IMR-90 (cell line): ENCODE measurements at regions not wholly inside any gene's neighbourhood (a gene's known extent, or its start where the extent isn't known, plus 50 kb on each side); places are given as distances from the start of the nearest gene placed in this dataset.

ENCODE experiments used
- ATAC-seq: fragments of 200-7000 bp; cut with Tn5 transposase; 2 replicates; pipeline ENCODE4 v1.9.1; 2020; ENCODE audit warnings: low read depth, mild to moderate bottlenecking, moderate library complexity
- BruUV-seq: library from RNA; stranded (reverse); fragments of 400-500 nt; replicated peaks from 2 replicates; lab custom pipeline; 2021; lab: Mats Ljungman, UMichigan
- CTCF ChIA-PET: fragments of 300-600 bp; formaldehyde crosslinking; extraction: SDS; loops from one replicate; lab custom pipeline; 2021; ENCODE audit warnings: antibody characterized with exemption; lab: Yijun Ruan, JAX
- POLR2A ChIA-PET: fragments of 300-600 bp; sonication (Branson Sonifier 250); formaldehyde crosslinking; loops from one replicate; lab custom pipeline; 2022; ENCODE audit warnings: antibody characterized with exemption; ENCODE audit not compliant: unreplicated experiment; lab: Charles Lee
- DNase-seq: peaks from one replicate; pipeline ENCODE4 v3.0.0; 2013
- H2AFZ ChIP-seq: replicated peaks from 2 replicates; pipeline ENCODE3; 2013; ENCODE audit warnings: low read length, mild to moderate bottlenecking; ENCODE audit not compliant: poor library complexity
- H2AK5ac ChIP-seq: 2 replicates; pipeline ENCODE4 v1.6.1; 2013; ENCODE audit warnings: low read depth, low read length, inconsistent platforms
- H2AK9ac ChIP-seq: replicated peaks from 2 replicates; pipeline ENCODE3; 2013; ENCODE audit warnings: mild to moderate bottlenecking, low read depth, low read length, moderate library complexity; ENCODE audit not compliant: poor library complexity
- H2BK120ac ChIP-seq: 2 replicates; pipeline ENCODE4 v1.6.1; 2013; ENCODE audit warnings: low read depth, low read length, inconsistent platforms
- H2BK15ac ChIP-seq: 3 replicates; pipeline ENCODE4 v1.6.1; 2013; ENCODE audit warnings: low read depth, low read length, inconsistent platforms
- H2BK20ac ChIP-seq: 2 replicates; pipeline ENCODE4 v1.6.1; 2013; ENCODE audit warnings: low read depth, mild to moderate bottlenecking, inconsistent platforms, low read length, moderate library complexity
- H2BK5ac ChIP-seq: 2 replicates; pipeline ENCODE4 v1.6.1; 2013; ENCODE audit warnings: mild to moderate bottlenecking, low read depth, low read length, inconsistent platforms; ENCODE audit not compliant: poor library complexity, severe bottlenecking
- H3K14ac ChIP-seq: replicated peaks from 2 replicates; pipeline ENCODE4 v1.6.1; 2013; ENCODE audit warnings: low read depth, low read length, inconsistent platforms
- H3K18ac ChIP-seq: 2 replicates; pipeline ENCODE4 v1.6.1; 2013; ENCODE audit warnings: low read depth, low read length, control low read depth
- H3K23ac ChIP-seq: 2 replicates; pipeline ENCODE4 v1.6.1; 2013; ENCODE audit warnings: low read depth, low read length, inconsistent platforms
- H3K27ac ChIP-seq: 2 replicates; pipeline ENCODE4 v1.5.1; 2013; ENCODE audit warnings: mild to moderate bottlenecking, control low read depth, low read length; ENCODE audit not compliant: insufficient read depth
- H3K27me3 ChIP-seq: 2 replicates; pipeline ENCODE4 v1.6.1; 2013; ENCODE audit warnings: low read length; ENCODE audit not compliant: control insufficient read depth, insufficient read depth
- H3K36me3 ChIP-seq: 2 replicates; pipeline ENCODE4 v1.6.1; 2013; ENCODE audit warnings: low read length, mixed read lengths; ENCODE audit not compliant: control insufficient read depth, insufficient read depth
- H3K4ac ChIP-seq: 2 replicates; pipeline ENCODE4 v1.6.1; 2013; ENCODE audit warnings: low read depth, low read length, inconsistent platforms
- H3K4me1 ChIP-seq: 2 replicates; pipeline ENCODE4 v1.6.1; 2013; ENCODE audit warnings: low read length, mixed read lengths; ENCODE audit not compliant: control insufficient read depth, insufficient read depth
- H3K4me2 ChIP-seq: 2 replicates; pipeline ENCODE4 v1.6.1; 2013; ENCODE audit warnings: low read depth, mild to moderate bottlenecking, control low read depth, low read length, moderate library complexity
- H3K4me3 ChIP-seq: 2 replicates; pipeline ENCODE4 v1.5.1; 2013; ENCODE audit warnings: low read depth, mild to moderate bottlenecking, control low read depth, low read length, moderate library complexity; ENCODE audit not compliant: insufficient read depth
- H3K56ac ChIP-seq: 2 replicates; pipeline ENCODE4 v1.6.1; 2013; ENCODE audit warnings: low read length, inconsistent platforms; ENCODE audit not compliant: insufficient read depth; ENCODE audit errors: extremely low read depth
- H3K79me1 ChIP-seq, 2 experiments: 2 replicates each; pipeline ENCODE4 v1.6.1; 2013; ENCODE audit warnings: low read length in 2 of 2, inconsistent platforms in 1 of 2, low read depth in 1 of 2
- H3K9ac ChIP-seq: 2 replicates; pipeline ENCODE4 v1.6.1; 2013; ENCODE audit warnings: low read depth, low read length, control low read depth
- H3K9me1 ChIP-seq: 2 replicates; pipeline ENCODE4 v1.6.1; 2013; ENCODE audit warnings: low read length, inconsistent platforms; ENCODE audit not compliant: insufficient read depth
- H3K9me3 ChIP-seq: 2 replicates; pipeline ENCODE4 v1.6.1; 2013; ENCODE audit warnings: low read length; ENCODE audit not compliant: control insufficient read depth, insufficient read depth
- H4K20me1 ChIP-seq: 2 replicates; pipeline ENCODE4 v1.6.1; 2013; ENCODE audit warnings: low read length, inconsistent platforms; ENCODE audit not compliant: insufficient read depth
- H4K5ac ChIP-seq: 2 replicates; pipeline ENCODE4 v1.6.1; 2013; ENCODE audit warnings: mild to moderate bottlenecking, low read depth, low read length, control low read depth
- H4K8ac ChIP-seq, 2 experiments: 2 replicates each; pipeline ENCODE4 v1.6.1; 2013; ENCODE audit warnings: low read depth in 2 of 2, low read length in 2 of 2, control low read depth in 1 of 2, inconsistent platforms in 1 of 2
- H4K91ac ChIP-seq: 2 replicates; pipeline ENCODE4 v1.6.1; 2013; ENCODE audit warnings: low read depth, low read length, inconsistent platforms; ENCODE audit not compliant: insufficient read depth
- BHLHE40 ChIP-seq: fragments of 150-350 bp; IDR thresholded peaks from 2 replicates; pipeline ENCODE4 v1.6.1; 2016; ENCODE audit warnings: mild to moderate bottlenecking, low read depth, low read length
- CEBPB ChIP-seq: IDR thresholded peaks from 2 replicates; pipeline ENCODE4 v1.6.1; 2012; ENCODE audit warnings: low read depth, low read length, improper control_type of control experiment
- CHD1 ChIP-seq: IDR thresholded peaks from 2 replicates; pipeline ENCODE4 v1.6.1; 2012; ENCODE audit warnings: low read depth, low read length, improper control_type of control experiment
- FOS ChIP-seq: fragments of 150-350 bp; IDR thresholded peaks from 2 replicates; pipeline ENCODE4 v1.6.1; 2016; ENCODE audit warnings: low read depth, low read length
- MAFK ChIP-seq: IDR thresholded peaks from 2 replicates; pipeline ENCODE4 v1.6.1; 2012; ENCODE audit warnings: low read depth, low read length, improper control_type of control experiment
- MAZ ChIP-seq: IDR thresholded peaks from 2 replicates; pipeline ENCODE4 v1.6.1; 2012; ENCODE audit warnings: low read depth, mild to moderate bottlenecking, low read length, improper control_type of control experiment, moderate library complexity, borderline replicate concordance
- MXI1 ChIP-seq: IDR thresholded peaks from 2 replicates; pipeline ENCODE4 v1.6.1; 2012; ENCODE audit warnings: low read depth, mild to moderate bottlenecking, low read length, moderate library complexity, borderline replicate concordance
- NFE2L2 ChIP-seq: fragments of 150-350 bp; IDR thresholded peaks from 2 replicates; pipeline ENCODE4 v1.6.1; 2016; ENCODE audit warnings: low read depth, mild to moderate bottlenecking, low read length
- POLR2A ChIP-seq: IDR thresholded peaks from 2 replicates; pipeline ENCODE4 v1.6.1; 2012; ENCODE audit warnings: mild to moderate bottlenecking, low read depth, low read length
- RAD21 ChIP-seq: IDR thresholded peaks from 2 replicates; pipeline ENCODE4 v1.6.1; 2012; ENCODE audit warnings: low read length, improper control_type of control experiment
- RCOR1 ChIP-seq: IDR thresholded peaks from 2 replicates; pipeline ENCODE4 v1.6.1; 2012; ENCODE audit warnings: mild to moderate bottlenecking, low read length, improper control_type of control experiment; ENCODE audit not compliant: insufficient replicate concordance
- RFX5 ChIP-seq: IDR thresholded peaks from 2 replicates; pipeline ENCODE4 v1.8.0; 2012; ENCODE audit warnings: low read depth, mild to moderate bottlenecking, low read length, moderate library complexity
- SMC3 ChIP-seq: fragments of 150-350 bp; IDR thresholded peaks from 2 replicates; pipeline ENCODE4 v1.6.1; 2016; ENCODE audit warnings: low read depth, mild to moderate bottlenecking, antibody characterized with exemption, low read length, moderate library complexity
- WGBS, 2 experiments: methylation state at CpG; one replicate each; pipeline versions ENCODE4 v1.1.5 to v1.1.7; 2013; ENCODE audit warnings: missing lambda C conversion rate in 2 of 2; ENCODE audit not compliant: insufficient read length in 1 of 2; ENCODE audit errors: extremely low coverage in 2 of 2; 5-methylcytosine and 5-hydroxymethylcytosine counted together
- dilution Hi-C: fragments of 300-500 bp; cut with HindIII; formaldehyde crosslinking; loops from one replicate; pipeline ENCODE4 v1.14.3; 2018; ENCODE audit warnings: low sequenced_read_pairs; ENCODE audit not compliant: unreplicated experiment
- in situ Hi-C: fragments of 300-500 bp; cut with MboI; formaldehyde crosslinking; loops from 3 replicates; pipeline ENCODE4 v1.14.3; 2019; ENCODE audit warnings: low sequenced_read_pairs, inconsistent platforms, mixed read lengths
- intact Hi-C: fragments of 100-400 bp; cut with micrococcal nuclease; formaldehyde crosslinking; loops from 2 replicates; pipeline ENCODE4 v1.10.0; 2022
- TF ChIP-seq, protein P1 (sequence below): fragments of 150-350 bp; IDR thresholded peaks from 2 replicates; pipeline ENCODE4 v1.6.1; 2016; ENCODE audit warnings: low read depth, mild to moderate bottlenecking, low read length, moderate library complexity, borderline replicate concordance
- TF ChIP-seq, protein P2 (sequence below): fragments of 150-350 bp; IDR thresholded peaks from 2 replicates; pipeline ENCODE4 v1.6.1; 2017; ENCODE audit warnings: mild to moderate bottlenecking, antibody characterized with exemption, low read length, low read depth
- TF ChIP-seq, protein P3 (sequence below): conservative IDR thresholded peaks from 2 replicates; pipeline ENCODE4 v1.5.1; 2012; ENCODE audit warnings: mild to moderate bottlenecking, low read depth, low read length, improper control_type of control experiment

DNA sequence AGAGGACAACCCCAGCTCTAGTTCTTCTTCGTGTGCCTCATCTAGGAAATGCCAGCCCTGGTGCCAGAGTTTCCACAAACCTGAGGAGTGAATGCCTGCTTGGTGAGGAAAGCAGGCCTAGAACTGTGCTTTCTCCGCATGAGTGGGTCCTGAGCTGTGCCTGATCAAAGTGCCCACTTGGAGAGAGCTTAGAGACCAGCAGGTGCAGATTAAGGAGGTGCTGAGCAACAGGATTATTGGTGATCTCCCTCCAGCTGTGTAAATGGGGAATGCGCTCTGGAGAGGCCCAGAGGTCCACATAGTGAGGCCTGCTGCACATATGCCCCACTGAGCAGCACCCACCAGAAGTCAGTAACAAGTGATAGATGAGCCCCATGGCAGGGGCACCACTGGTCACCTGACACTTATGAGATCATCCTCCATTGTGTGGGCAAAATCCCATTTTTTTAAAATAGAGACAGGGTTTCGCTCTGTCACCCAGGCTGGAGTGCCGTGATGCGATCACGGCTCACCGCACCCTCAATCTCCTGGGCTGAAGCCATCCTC, 127.2 kb upstream of the ZC3H12A start:
- dilution Hi-C loops (no loop called here), intact Hi-C loops (no loop called here), in situ Hi-C loops (no loop called here)
- ChIA-PET POLR2A (no interaction called here), CTCF (no interaction called here)
- ATAC-seq (no peak), DNase-seq (no peak)
- no peak overlapping the region for H2BK15ac ChIP-seq
- no peak overlapping the region for H4K5ac ChIP-seq
- no peak overlapping the region for H3K18ac ChIP-seq
- H3K27ac ChIP-seq = no peak overlapping the region
- TF ChIP-seq MXI1 (no peak), NFE2L2 (no peak), MAFK (no peak), CEBPB (no peak), CHD1 (no peak), RFX5 (no peak), SMC3 (no peak), BHLHE40 (no peak), MAZ (no peak), POLR2A (no peak), FOS (no peak), RAD21 (no peak), RCOR1 (no peak)
- TF ChIP-seq, protein P1, sequence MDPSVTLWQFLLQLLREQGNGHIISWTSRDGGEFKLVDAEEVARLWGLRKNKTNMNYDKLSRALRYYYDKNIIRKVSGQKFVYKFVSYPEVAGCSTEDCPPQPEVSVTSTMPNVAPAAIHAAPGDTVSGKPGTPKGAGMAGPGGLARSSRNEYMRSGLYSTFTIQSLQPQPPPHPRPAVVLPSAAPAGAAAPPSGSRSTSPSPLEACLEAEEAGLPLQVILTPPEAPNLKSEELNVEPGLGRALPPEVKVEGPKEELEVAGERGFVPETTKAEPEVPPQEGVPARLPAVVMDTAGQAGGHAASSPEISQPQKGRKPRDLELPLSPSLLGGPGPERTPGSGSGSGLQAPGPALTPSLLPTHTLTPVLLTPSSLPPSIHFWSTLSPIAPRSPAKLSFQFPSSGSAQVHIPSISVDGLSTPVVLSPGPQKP = no peak
- TF ChIP-seq, protein P2, sequence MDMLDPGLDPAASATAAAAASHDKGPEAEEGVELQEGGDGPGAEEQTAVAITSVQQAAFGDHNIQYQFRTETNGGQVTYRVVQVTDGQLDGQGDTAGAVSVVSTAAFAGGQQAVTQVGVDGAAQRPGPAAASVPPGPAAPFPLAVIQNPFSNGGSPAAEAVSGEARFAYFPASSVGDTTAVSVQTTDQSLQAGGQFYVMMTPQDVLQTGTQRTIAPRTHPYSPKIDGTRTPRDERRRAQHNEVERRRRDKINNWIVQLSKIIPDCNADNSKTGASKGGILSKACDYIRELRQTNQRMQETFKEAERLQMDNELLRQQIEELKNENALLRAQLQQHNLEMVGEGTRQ = no peak
- TF ChIP-seq, protein P3, sequence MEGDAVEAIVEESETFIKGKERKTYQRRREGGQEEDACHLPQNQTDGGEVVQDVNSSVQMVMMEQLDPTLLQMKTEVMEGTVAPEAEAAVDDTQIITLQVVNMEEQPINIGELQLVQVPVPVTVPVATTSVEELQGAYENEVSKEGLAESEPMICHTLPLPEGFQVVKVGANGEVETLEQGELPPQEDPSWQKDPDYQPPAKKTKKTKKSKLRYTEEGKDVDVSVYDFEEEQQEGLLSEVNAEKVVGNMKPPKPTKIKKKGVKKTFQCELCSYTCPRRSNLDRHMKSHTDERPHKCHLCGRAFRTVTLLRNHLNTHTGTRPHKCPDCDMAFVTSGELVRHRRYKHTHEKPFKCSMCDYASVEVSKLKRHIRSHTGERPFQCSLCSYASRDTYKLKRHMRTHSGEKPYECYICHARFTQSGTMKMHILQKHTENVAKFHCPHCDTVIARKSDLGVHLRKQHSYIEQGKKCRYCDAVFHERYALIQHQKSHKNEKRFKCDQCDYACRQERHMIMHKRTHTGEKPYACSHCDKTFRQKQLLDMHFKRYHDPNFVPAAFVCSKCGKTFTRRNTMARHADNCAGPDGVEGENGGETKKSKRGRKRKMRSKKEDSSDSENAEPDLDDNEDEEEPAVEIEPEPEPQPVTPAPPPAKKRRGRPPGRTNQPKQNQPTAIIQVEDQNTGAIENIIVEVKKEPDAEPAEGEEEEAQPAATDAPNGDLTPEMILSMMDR = no peak
- no peak overlapping the region for H3K14ac ChIP-seq
- no peak overlapping the region for H2BK5ac ChIP-seq
- H3K4me1 ChIP-seq = no peaks in the 10 kb centered on the region
- no peak overlapping the region for H2BK20ac ChIP-seq
- H3K4me2 ChIP-seq = no peak overlapping the region
- WGBS, 2 experiments = 60% methylated on average over 2 of the region's 8 CpGs; no CpG with 5 or more reads in 1 of the 2 experiments
- H3K36me3 ChIP-seq = no peaks in the 10 kb centered on the region
- H4K91ac ChIP-seq = no peak overlapping the region
- BruUV-seq = no TSS peak
- H3K9me1 ChIP-seq = no peaks in the 10 kb centered on the region
- no peak overlapping the region for H3K4ac ChIP-seq
- H2AK5ac ChIP-seq = no peak overlapping the region
- H2AK9ac ChIP-seq = no peak overlapping the region
- H4K8ac ChIP-seq = no peak overlapping the region
- no peaks in the 10 kb centered on the region for H3K79me1 ChIP-seq
- H2BK120ac ChIP-seq = no peak overlapping the region
- H3K4me3 ChIP-seq = no peak overlapping the region
- no peaks in the 10 kb centered on the region for H4K20me1 ChIP-seq
- H2AFZ ChIP-seq = no peak overlapping the region
- H3K9ac ChIP-seq = no peak overlapping the region
- H3K9me3 ChIP-seq = no peaks in the 10 kb centered on the region
- H3K56ac ChIP-seq = no peak overlapping the region
- H3K27me3 ChIP-seq = no peaks in the 10 kb centered on the region
- no peak overlapping the region for H3K23ac ChIP-seq
